GM12892 (cell line): ENCODE measurements at regions not wholly inside any gene's neighbourhood (a gene's known extent, or its start where the extent isn't known, plus 50 kb on each side); places are given as distances from the start of the nearest gene placed in this dataset.

Experiments
- POLR2A ChIP-seq: IDR thresholded peaks from 2 replicates; pipeline ENCODE4 v1.6.1; 2011; ENCODE audit warnings: low read depth, low read length, control low read depth
- POLR2AphosphoS5 ChIP-seq: IDR thresholded peaks from 2 replicates; pipeline ENCODE4 v1.6.1; 2011; ENCODE audit warnings: low read depth, low read length, control low read depth

DNA sequence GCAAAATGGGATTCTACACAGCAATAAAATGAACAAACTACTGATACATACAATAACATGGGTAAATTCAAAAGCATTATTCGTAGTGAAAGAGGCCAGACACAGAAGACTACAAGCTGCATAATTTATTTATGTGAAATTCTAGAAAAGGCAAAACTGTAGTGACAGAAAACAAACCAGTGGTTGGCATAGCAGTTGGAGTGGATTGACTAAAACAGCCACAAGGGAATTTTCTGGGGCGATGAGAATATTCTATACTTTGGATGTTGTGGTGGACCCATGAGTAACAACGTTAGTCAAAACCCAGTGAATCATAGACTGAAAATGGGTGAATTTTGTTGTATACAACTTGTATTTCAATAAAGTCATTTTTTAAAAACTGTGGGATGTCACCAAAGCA lies 63.2 kb upstream of the RPL38 start:
- TF ChIP-seq POLR2A (no peak), POLR2AphosphoS5 (no peak)
